CD14-positive monocyte (primary cell): ENCODE measurements at regions not wholly inside any gene's neighbourhood (a gene's known extent, or its start where the extent isn't known, plus 50 kb on each side); places are given as distances from the start of the nearest gene placed in this dataset.

Experiments used
- DNase-seq, 3 donors: peaks; one replicate each; pipeline ENCODE4 v3.0.0-alpha.2; 2011 to 2022
- H2AFZ ChIP-seq: 2 replicates; pipeline ENCODE4 v1.6.0; 2012; ENCODE audit warnings: mild to moderate bottlenecking, low read depth, low read length, inconsistent platforms; ENCODE audit not compliant: insufficient read depth, poor library complexity, severe bottlenecking
- H3K27ac ChIP-seq, 2 donors: 1 replicate in 1 of 2; 2 replicates in 1 of 2; pipeline ENCODE4 v1.5.1; 2012 to 2013; ENCODE audit warnings: low read length in 2 of 2, control low read depth in 1 of 2, inconsistent platforms in 1 of 2, low read depth in 1 of 2, mild to moderate bottlenecking in 1 of 2
- H3K27me3 ChIP-seq, 2 donors: one replicate each; pipeline versions ENCODE4 v1.6.0 to v1.6.1; 2011 to 2013; ENCODE audit warnings: low read length in 2 of 2; ENCODE audit not compliant: control insufficient read depth in 2 of 2, insufficient read depth in 2 of 2
- H3K36me3 ChIP-seq, 2 donors: replicated peaks in 1 of 2; 1 replicate in 1 of 2; 2 replicates in 1 of 2; pipeline versions ENCODE4 v1.5.1 to v1.6.1; 2012 to 2013; ENCODE audit warnings: low read length in 2 of 2, control low read depth in 1 of 2, inconsistent platforms in 1 of 2, mild to moderate bottlenecking in 1 of 2; ENCODE audit not compliant: insufficient read depth in 2 of 2, control insufficient read depth in 1 of 2
- H3K4me1 ChIP-seq, 2 donors: 1 replicate in 1 of 2; 2 replicates in 1 of 2; pipeline versions ENCODE4 v1.5.1 to v1.6.1; 2012 to 2013; ENCODE audit warnings: low read length in 2 of 2, control low read depth in 1 of 2, inconsistent platforms in 1 of 2, mild to moderate bottlenecking in 1 of 2, moderate library complexity in 1 of 2; ENCODE audit not compliant: insufficient read depth in 2 of 2, control insufficient read depth in 1 of 2
- H3K4me2 ChIP-seq: replicated peaks from 2 replicates; pipeline ENCODE3; 2012; ENCODE audit warnings: low read length, moderate library complexity, mild to moderate bottlenecking; ENCODE audit not compliant: poor library complexity, severe bottlenecking; ENCODE audit errors: extremely low read depth
- H3K4me3 ChIP-seq, 3 experiments: fragments of 200-600 bp in 1 of 3; sonication (generic) in 1 of 3; replicated peaks in 1 of 3; 1 replicate in 2 of 3; 2 replicates in 1 of 3; pipeline ENCODE4 v1.5.1; 2011 to 2013; ENCODE audit warnings: low read length in 3 of 3, mild to moderate bottlenecking in 3 of 3, control low read depth in 2 of 3, low read depth in 2 of 3, inconsistent platforms in 1 of 3, moderate library complexity in 1 of 3
- H3K79me2 ChIP-seq: 2 replicates; pipeline ENCODE4 v1.6.0; 2012; ENCODE audit warnings: mild to moderate bottlenecking, control low read depth, inconsistent platforms, low read length, moderate library complexity; ENCODE audit not compliant: insufficient read depth
- H3K9ac ChIP-seq: 2 replicates; pipeline ENCODE4 v1.6.0; 2017; ENCODE audit warnings: low read length, mild to moderate bottlenecking; ENCODE audit not compliant: insufficient read depth, poor library complexity, severe bottlenecking
- H3K9me3 ChIP-seq, 2 donors: replicated peaks in 1 of 2; 1 replicate in 1 of 2; 2 replicates in 1 of 2; pipeline versions ENCODE4 v1.5.1 to v1.6.1; 2012 to 2013; ENCODE audit warnings: low read length in 2 of 2, control low read depth in 1 of 2; ENCODE audit not compliant: control insufficient read depth in 1 of 2, insufficient read depth in 1 of 2
- H4K20me1 ChIP-seq: 2 replicates; pipeline ENCODE4 v1.6.0; 2012; ENCODE audit warnings: mild to moderate bottlenecking, low read length, control low read depth, moderate library complexity; ENCODE audit not compliant: insufficient read depth
- H3K27ac Mint-ChIP-seq, 7 donors: one replicate each; pipeline ENCODE4 v1.8.0; 2020; ENCODE audit warnings: mild to moderate bottlenecking in 7 of 7, mixed read lengths in 7 of 7, moderate library complexity in 6 of 7, inconsistent platforms in 2 of 7
- H3K27me3 Mint-ChIP-seq, 3 donors: one replicate each; pipeline ENCODE4 v1.8.0; 2021 to 2022; ENCODE audit warnings: low read depth in 3 of 3, mild to moderate bottlenecking in 3 of 3, mixed read lengths in 3 of 3, moderate library complexity in 3 of 3, inconsistent platforms in 1 of 3
- H3K36me3 Mint-ChIP-seq, 2 donors: one replicate each; pipeline ENCODE4 v1.8.0; 2020; ENCODE audit warnings: mixed read lengths in 2 of 2, inconsistent platforms in 1 of 2, mild to moderate bottlenecking in 1 of 2
- H3K4me1 Mint-ChIP-seq: one replicate; pipeline ENCODE4 v1.8.0; 2020; ENCODE audit warnings: mild to moderate bottlenecking, mixed read lengths
- H3K4me3 Mint-ChIP-seq, 2 donors: one replicate each; pipeline ENCODE4 v1.8.0; 2020; ENCODE audit warnings: mild to moderate bottlenecking in 2 of 2, mixed read lengths in 2 of 2, moderate library complexity in 1 of 2
- H3K9me3 Mint-ChIP-seq, 7 donors: one replicate each; pipeline ENCODE4 v1.8.0; 2020 to 2022; ENCODE audit warnings: mixed read lengths in 7 of 7, mild to moderate bottlenecking in 6 of 7, moderate library complexity in 6 of 7, inconsistent platforms in 2 of 7
- CTCF ChIP-seq: fragments of 200-600 bp; IDR thresholded peaks from one replicate; pipeline ENCODE4 v1.8.0; 2022; ENCODE audit warnings: antibody characterized with exemption, mild to moderate bottlenecking
- WGBS: methylation state at CpG from one replicate; pipeline ENCODE4 v1.1.5; 2013; ENCODE audit warnings: missing lambda C conversion rate; ENCODE audit not compliant: insufficient coverage; 5-methylcytosine and 5-hydroxymethylcytosine counted together
- intact Hi-C, 2 donors: fragments of 100-400 bp; cut with micrococcal nuclease; formaldehyde crosslinking; loops; one replicate each; pipeline versions ENCODE4 v1.15.0 to v1.15.1; 2023

- no peak overlapping the region for H3K4me3 Mint-ChIP-seq
- H2AFZ ChIP-seq: no peak overlapping the region
- no peaks in the 10 kb centered on the region for H3K4me1 Mint-ChIP-seq
Measured at GRCh38 chr5:120813551-120813950, 349.5 kb downstream of the PRR16 start.

GRCh38 chr5:120817044-120817985, 353.2 kb downstream of the PRR16 start:
- Histone ChIP-seq H3K27me3 (no peaks in the 10 kb centered on the region), H2AFZ (no peak overlapping the region), H4K20me1 (no peaks in the 10 kb centered on the region), H3K36me3 (no peaks in the 10 kb centered on the region), H3K9ac (no peak overlapping the region), H3K4me2 (no peak overlapping the region), H3K4me1 (no peaks in the 10 kb centered on the region), H3K79me2 (no peaks in the 10 kb centered on the region), H3K9me3 (peaks cover 3 to 8% of the 10 kb centered on the region in 2 donors), H3K4me3 (no peak overlapping the region), H3K27ac (no peak overlapping the region)
- Mint-ChIP-seq H3K9me3 (peaks cover 0 to 13% (median 6%) of the 10 kb centered on the region in 7 donors), H3K36me3 (no peaks in the 10 kb centered on the region), H3K4me3 (no peak overlapping the region), H3K27me3 (no peaks in the 10 kb centered on the region), H3K27ac (no peak overlapping the region), H3K4me1 (no peaks in the 10 kb centered on the region)
- no peak for DNase-seq
- intact Hi-C loops: no loop called here
- WGBS: 86% methylated on average over 10 of the region's 12 CpGs
- no peak for TF ChIP-seq CTCF

More at GRCh38 chr5:120813551-120813950, 349.5 kb downstream of the PRR16 start:
- no peak for DNase-seq
- TF ChIP-seq CTCF: no peak
- Histone ChIP-seq H3K27me3 (no peaks in the 10 kb centered on the region), H3K4me1 (no peaks in the 10 kb centered on the region), H3K79me2 (no peaks in the 10 kb centered on the region), H4K20me1 (no peaks in the 10 kb centered on the region), H3K9ac (no peak overlapping the region), H3K27ac (no peak overlapping the region), H3K4me3 (no peak overlapping the region), H3K36me3 (no peaks in the 10 kb centered on the region), H3K9me3 (peaks cover 3 to 8% of the 10 kb centered on the region in 2 donors), H3K4me2 (no peak overlapping the region)
- WGBS: 80% methylated on average over 1 of the region's 2 CpGs
- H3K27ac Mint-ChIP-seq: no peak overlapping the region
- peaks cover 0 to under 1% (median 0%) of the 10 kb centered on the region in 3 donors for H3K27me3 Mint-ChIP-seq
- no peaks in the 10 kb centered on the region for H3K36me3 Mint-ChIP-seq
- intact Hi-C loops: no loop called here
- H3K9me3 Mint-ChIP-seq: peaks cover 0 to 11% (median 6%) of the 10 kb centered on the region in 7 donors
